ENCODE measurements at regions not wholly inside any gene's neighbourhood (a gene's known extent, or its start where the extent isn't known, plus 50 kb on each side); places are given as distances from the start of the nearest gene placed in this dataset.

DNA sequence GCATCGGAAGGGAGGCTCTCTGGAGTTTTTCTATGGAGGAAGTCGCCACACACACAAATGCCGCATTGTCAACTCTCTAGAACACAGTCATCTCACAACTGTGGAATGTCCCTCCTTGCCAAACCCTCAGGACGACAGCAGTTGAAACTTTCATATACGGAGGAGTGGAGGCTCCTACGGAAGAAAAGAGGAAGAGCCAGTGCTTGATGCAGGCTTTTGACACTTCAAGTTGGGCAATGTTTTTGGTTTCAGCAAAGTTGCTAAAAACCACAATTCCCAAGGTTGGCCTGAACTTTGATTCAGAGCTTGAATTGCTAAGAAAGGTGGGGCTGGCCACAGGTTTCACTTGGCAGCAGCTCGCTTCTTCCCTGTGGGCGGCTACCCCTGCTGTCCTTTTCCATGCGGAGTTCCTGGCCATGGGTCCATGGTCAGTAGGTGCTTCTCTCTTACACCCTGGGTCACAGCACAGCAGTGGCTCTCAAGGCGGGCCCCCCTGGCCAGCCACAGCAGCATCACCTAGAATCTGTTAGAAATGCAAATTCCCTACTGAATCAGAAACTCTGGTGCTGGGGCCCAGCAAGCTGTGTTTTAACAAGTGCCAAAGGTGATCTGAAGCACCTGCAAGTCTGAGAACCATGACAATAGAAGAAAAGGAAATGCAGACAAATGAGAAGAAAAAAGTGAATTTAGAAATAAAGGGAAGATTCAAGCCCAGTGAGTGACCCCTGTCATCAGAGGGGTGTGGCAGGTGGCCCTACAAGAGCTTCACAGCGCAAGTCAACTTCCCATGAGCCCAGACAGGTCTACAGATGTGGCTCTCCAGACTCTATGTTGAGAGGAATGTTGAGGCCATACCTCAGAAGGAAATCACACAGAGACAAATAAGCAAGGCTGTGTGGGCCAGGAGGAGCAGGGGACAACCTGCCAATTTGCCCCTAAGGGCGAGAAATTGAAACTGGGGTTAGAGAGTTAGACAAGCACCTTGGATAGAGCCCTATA, 856.4 kb downstream of the RNF144A start:
- peak in 1 of 2 donors; percentile 61 for DNase-seq (ENCODE audit: extremely low read depth in 1 of 2, low read depth in 1 of 2)

GRCh38 chr2:7774481-7774880, 857.3 kb downstream of the RNF144A start:
- peak in 1 of 2 donors; percentile 34 for DNase-seq (ENCODE audit: extremely low read depth in 1 of 2, low read depth in 1 of 2)

DNA sequence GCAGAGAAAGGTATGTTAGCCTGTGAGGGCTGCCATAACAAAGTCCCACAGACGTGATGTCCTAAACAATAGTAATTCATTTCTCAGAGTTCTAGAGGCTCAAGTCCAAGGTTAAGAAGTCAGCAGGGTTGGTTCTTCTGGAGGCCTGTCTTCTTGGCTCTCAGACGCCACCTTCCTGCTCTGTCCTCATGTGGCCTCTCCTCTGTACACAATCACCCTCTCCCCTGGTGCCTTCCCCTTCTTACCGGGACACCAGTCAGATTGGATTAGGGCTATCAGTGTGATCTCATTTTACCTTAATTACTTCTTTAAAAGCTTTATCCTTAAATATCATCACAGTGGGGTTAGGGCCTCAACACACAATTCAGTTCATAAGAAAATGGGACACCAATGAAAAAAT, 860.5 kb downstream of the RNF144A start:
- DNase-seq (ENCODE audit: extremely low read depth in 1 of 2, low read depth in 1 of 2), result no peak

DNA sequence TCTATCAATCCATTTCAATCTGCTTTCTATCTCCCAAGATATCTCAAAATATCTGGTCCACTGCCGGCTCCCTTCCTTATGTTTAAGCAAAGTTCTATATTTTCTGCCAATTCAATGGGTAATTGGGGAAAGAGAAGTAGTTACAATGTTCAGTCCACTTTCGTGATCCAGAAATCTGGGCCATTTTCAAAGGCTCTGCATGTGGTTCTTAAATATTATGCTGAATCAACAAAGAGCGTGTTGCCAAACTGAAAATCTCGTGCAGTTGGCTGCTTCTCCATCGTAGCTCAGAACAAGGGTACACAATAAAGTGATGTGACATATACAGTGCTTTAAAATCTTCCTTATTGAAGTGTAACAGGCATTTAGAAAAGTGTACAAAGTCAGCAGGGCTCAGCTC, 863.1 kb downstream of the RNF144A start:
- no peak for DNase-seq (ENCODE audit: extremely low read depth in 1 of 2, low read depth in 1 of 2)

- DNase-seq (ENCODE audit: extremely low read depth in 1 of 2, low read depth in 1 of 2), result no peak
These were observed 868.5 kb downstream of the RNF144A start for GRCh38 chr2:7785700-7786099.

- no peak for DNase-seq (ENCODE audit: extremely low read depth in 1 of 2, low read depth in 1 of 2)
These were observed 871.5 kb downstream of the RNF144A start for GRCh38 chr2:7788736-7789135.

DNA sequence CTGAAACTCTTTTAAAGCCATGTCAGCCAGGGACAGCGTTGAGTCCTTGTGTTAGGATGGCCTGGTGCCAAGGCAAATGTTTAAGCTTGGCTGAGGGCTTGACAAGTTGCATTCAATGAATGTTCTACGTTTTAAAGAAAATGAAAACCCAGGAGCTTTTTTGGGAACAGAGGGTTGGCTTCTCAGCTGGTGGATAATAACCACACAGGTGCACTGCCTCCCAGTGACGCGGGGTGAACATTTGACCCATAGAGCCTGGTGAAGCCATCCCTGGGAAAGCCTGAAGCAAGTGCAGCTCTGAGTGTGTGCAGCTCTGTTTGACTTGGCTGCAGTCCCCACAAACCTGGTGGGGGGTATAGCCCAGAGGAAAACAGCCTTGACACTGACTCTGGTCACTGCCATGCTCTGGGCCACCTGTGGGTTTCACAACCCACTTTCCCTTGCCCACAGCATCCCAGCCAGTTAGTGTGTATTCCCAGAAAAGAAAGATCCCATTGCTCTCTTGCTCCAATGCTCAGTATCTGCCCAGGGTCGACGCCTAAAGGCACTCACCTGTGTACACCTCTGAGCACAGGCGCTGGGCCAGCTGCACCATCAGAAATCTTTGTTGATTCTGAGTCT, 874.9 kb downstream of the RNF144A start:
- DNase-seq (ENCODE audit: extremely low read depth in 1 of 2, low read depth in 1 of 2), result no peak

GRCh38 chr2:7795778-7796563, 878.8 kb downstream of the RNF144A start:
- no peak for DNase-seq (ENCODE audit: extremely low read depth in 1 of 2, low read depth in 1 of 2)

GRCh38 chr2:7800031-7800430, 881.8 kb upstream of the ID2 start:
- no peak for DNase-seq (ENCODE audit: extremely low read depth in 1 of 2, low read depth in 1 of 2)

GRCh38 chr2:7801212-7801611, 880.6 kb upstream of the ID2 start:
- no peak for DNase-seq (ENCODE audit: extremely low read depth in 1 of 2, low read depth in 1 of 2)

- no peak for DNase-seq (ENCODE audit: extremely low read depth in 1 of 2, low read depth in 1 of 2)
These were observed 878.3 kb upstream of the ID2 start for GRCh38 chr2:7803515-7803914.

GRCh38 chr2:7809640-7810039, 872.2 kb upstream of the ID2 start:
- DNase-seq (ENCODE audit: extremely low read depth in 1 of 2, low read depth in 1 of 2), result no peak

DNA sequence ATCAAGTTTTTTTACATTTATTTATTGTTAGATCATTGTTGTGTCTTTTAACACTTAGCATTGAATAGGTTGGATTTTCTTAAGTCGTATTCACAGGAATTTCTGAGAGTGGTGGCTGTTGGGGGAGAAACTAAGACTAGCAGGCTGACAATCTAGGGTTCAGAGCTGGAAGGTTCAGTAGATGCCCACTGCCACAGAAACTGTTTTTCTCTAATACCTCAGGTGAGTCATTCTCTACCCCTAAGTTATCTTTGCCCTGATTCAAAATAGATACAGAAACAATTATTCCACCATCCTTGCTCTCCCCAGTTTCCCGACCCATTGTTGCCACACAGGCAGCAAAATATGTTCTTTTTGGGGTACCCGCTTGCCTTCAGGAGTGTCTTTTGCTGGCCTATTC, 870.8 kb upstream of the ID2 start:
- DNase-seq (ENCODE audit: extremely low read depth in 1 of 2, low read depth in 1 of 2), result no peak

GRCh38 chr2:7812231-7812995, 869.4 kb upstream of the ID2 start:
- DNase-seq (ENCODE audit: extremely low read depth in 1 of 2, low read depth in 1 of 2), result no peak

DNA sequence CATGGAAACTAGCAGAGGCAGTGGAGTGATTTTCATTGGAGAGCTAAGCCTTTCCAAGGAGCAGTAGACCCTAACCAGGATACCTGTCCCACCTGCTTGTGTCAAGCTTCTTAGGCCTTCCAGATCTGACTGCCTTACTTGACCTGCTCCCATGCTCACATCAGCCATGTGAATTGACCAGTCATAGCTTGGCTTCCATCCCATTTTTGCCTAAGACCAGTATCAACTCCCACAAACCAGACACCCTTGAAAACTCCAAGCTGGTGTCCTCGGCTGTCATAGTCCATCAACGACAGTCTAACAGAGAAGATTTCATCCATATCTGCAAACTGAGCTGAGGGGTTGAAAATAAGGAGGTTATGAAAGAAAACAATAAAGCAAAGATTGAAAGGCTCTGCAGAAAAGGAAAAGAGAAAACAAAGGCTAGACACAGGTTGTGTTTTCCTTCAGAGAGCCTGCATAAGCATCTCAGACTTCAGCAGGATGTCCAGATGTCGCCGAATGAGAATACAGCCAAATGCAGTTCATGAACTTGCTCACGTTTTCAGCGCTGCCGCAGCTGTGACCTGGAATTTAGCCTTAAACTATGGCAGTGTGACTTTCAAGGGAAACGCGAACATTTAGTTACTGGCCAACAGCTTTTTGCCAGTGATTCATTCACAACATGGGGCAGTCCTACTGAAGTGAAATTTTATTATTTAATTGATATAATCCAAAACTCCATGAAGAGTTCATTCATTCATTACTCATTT, 868.1 kb upstream of the ID2 start:
- DNase-seq (ENCODE audit: extremely low read depth in 1 of 2, low read depth in 1 of 2), result no peak

- no peak for DNase-seq (ENCODE audit: extremely low read depth in 1 of 2, low read depth in 1 of 2)
These were observed 866.1 kb upstream of the ID2 start for GRCh38 chr2:7815726-7816125.

DNA sequence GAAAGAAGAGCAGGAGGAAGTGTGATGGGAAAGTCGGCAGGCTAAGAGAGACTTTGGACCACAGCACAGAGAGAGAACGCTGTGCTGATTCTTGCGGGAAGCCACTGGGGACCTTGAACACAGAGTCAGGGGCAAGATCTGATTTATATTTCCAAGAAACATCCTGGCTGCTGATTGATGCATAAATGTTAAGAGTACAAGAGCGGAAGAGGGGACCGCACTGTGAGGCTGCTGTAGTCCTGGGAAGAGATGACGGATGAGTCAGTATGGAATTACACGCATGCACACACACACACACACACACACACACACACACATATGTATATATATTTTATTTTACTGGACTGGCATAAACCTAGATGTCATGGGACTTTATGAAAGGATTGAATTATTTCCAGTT, 865.6 kb upstream of the ID2 start:
- DNase-seq (ENCODE audit: extremely low read depth in 1 of 2, low read depth in 1 of 2), result no peak

GRCh38 chr2:7816944-7817343, 864.9 kb upstream of the ID2 start:
- DNase-seq (ENCODE audit: extremely low read depth in 1 of 2, low read depth in 1 of 2), result no peak

- DNase-seq (ENCODE audit: extremely low read depth in 1 of 2, low read depth in 1 of 2), result no peak
These were observed 862.5 kb upstream of the ID2 start for GRCh38 chr2:7819316-7819715.

GRCh38 chr2:7819850-7820249, 862.0 kb upstream of the ID2 start:
- no peak for DNase-seq (ENCODE audit: extremely low read depth in 1 of 2, low read depth in 1 of 2)
